C4-2B (cell line): ENCODE measurements at regions not wholly inside any gene's neighbourhood (a gene's known extent, or its start where the extent isn't known, plus 50 kb on each side); places are given as distances from the start of the nearest gene placed in this dataset.

ENCODE experiments used
- H3K27ac ChIP-seq: fragments of 450-650 bp; 2 replicates; pipeline ENCODE4 v1.5.1; 2017
- CTCF ChIP-seq: fragments of 450-650 bp; conservative IDR thresholded peaks from 2 replicates; pipeline ENCODE4 v1.5.1; 2017; ENCODE audit warnings: mild to moderate bottlenecking
- ZFX ChIP-seq: fragments of 450-650 bp; IDR thresholded peaks from 2 replicates; pipeline ENCODE4 v1.6.1; 2017

GRCh38 chr2:17035010-17035409 lies 369.4 kb upstream of the CYRIA start:
- TF ChIP-seq CTCF (no peak), ZFX (no peak)
- no peak overlapping the region for H3K27ac ChIP-seq

GRCh38 chr2:17030047-17030446 lies 364.4 kb upstream of the CYRIA start:
- TF ChIP-seq CTCF (no peak), ZFX (no peak)

GRCh38 chr2:17012297-17012696 lies 346.7 kb upstream of the CYRIA start:
- no peak overlapping the region for H3K27ac ChIP-seq
- TF ChIP-seq ZFX (no peak), CTCF (no peak)

More at GRCh38 chr2:17030047-17030446, 364.4 kb upstream of the CYRIA start:
- no peak overlapping the region for H3K27ac ChIP-seq

GRCh38 chr2:17010104-17010503 lies 344.5 kb upstream of the CYRIA start:
- no peak for TF ChIP-seq CTCF
- no peak for TF ChIP-seq ZFX
- H3K27ac ChIP-seq: no peak overlapping the region

- no peak overlapping the region for H3K27ac ChIP-seq
- TF ChIP-seq CTCF (no peak), ZFX (no peak)
These were observed 334.5 kb upstream of the CYRIA start for GRCh38 chr2:17000184-17000482.

GRCh38 chr2:16999347-17000183 lies 333.9 kb upstream of the CYRIA start:
- H3K27ac ChIP-seq: no peak overlapping the region
- no peak for TF ChIP-seq ZFX
- no peak for TF ChIP-seq CTCF

GRCh38 chr2:16978301-16978700 lies 312.7 kb upstream of the CYRIA start:
- TF ChIP-seq ZFX (no peak), CTCF (no peak)
- no peak overlapping the region for H3K27ac ChIP-seq
